22Rv1 (cell line): ENCODE measurements at regions not wholly inside any gene's neighbourhood (a gene's known extent, or its start where the extent isn't known, plus 50 kb on each side); places are given as distances from the start of the nearest gene placed in this dataset.
A peak's percentile ranks its signal among the peaks of the same experiment; 100 is the strongest.

Experiments
- H3K27ac ChIP-seq: fragments of 450-650 bp; 2 replicates; pipeline ENCODE4 v1.5.1; 2017
- CTCF ChIP-seq: fragments of 450-650 bp; IDR thresholded peaks from 2 replicates; pipeline ENCODE4 v1.5.1; 2017; ENCODE audit warnings: mild to moderate bottlenecking
- ZFX ChIP-seq: fragments of 450-650 bp; IDR thresholded peaks from 2 replicates; pipeline ENCODE4 v1.6.1; 2017; ENCODE audit warnings: antibody characterized with exemption, borderline replicate concordance

GRCh38 chr22:46055911-46056545 is 79.1 kb upstream of the WNT7B start:
- peak overlapping the region; percentile 100 for H3K27ac ChIP-seq
- TF ChIP-seq ZFX: no peak
- no peak for TF ChIP-seq CTCF

- peak overlapping the region; percentile 100 for H3K27ac ChIP-seq
Observed at GRCh38 chr22:46056546-46057245, 79.7 kb upstream of the WNT7B start.

GRCh38 chr22:46057246-46058090 is 80.5 kb upstream of the WNT7B start:
- H3K27ac ChIP-seq: peak overlapping the region; percentile 100
- TF ChIP-seq CTCF (no peak), ZFX (no peak)

More at GRCh38 chr22:46056546-46057245, 79.7 kb upstream of the WNT7B start:
- TF ChIP-seq CTCF: no peak
- no peak for TF ChIP-seq ZFX

- no peak for TF ChIP-seq ZFX
- TF ChIP-seq CTCF: no peak
- H3K27ac ChIP-seq: peak overlapping the region; percentile 100
Observed at GRCh38 chr22:46058091-46058420, 81.1 kb upstream of the WNT7B start.

GRCh38 chr22:46058591-46059519 is 81.9 kb upstream of the WNT7B start:
- peak overlapping the region; percentile 100 for H3K27ac ChIP-seq
- TF ChIP-seq CTCF: no peak
- TF ChIP-seq ZFX: no peak

- peak overlapping the region; percentile 100 for H3K27ac ChIP-seq
- TF ChIP-seq CTCF (no peak), ZFX (no peak)
Observed at GRCh38 chr22:46060292-46061123, 83.5 kb upstream of the WNT7B start.
